CD14-positive monocyte (primary cell): ENCODE measurements at regions not wholly inside any gene's neighbourhood (a gene's known extent, or its start where the extent isn't known, plus 50 kb on each side); places are given as distances from the start of the nearest gene placed in this dataset.
"Not testable (repeated sequence)": the region's sequence is repeated elsewhere in the genome, so short reads cannot be mapped to it uniquely, and the experiment has no call there.

Source experiments
- DNase-seq, 3 donors: peaks; one replicate each; pipeline ENCODE4 v3.0.0-alpha.2; 2011 to 2022
- H2AFZ ChIP-seq: 2 replicates; pipeline ENCODE4 v1.6.0; 2012; ENCODE audit warnings: mild to moderate bottlenecking, low read depth, low read length, inconsistent platforms; ENCODE audit not compliant: insufficient read depth, poor library complexity, severe bottlenecking
- H3K27ac ChIP-seq, 2 donors: 1 replicate in 1 of 2; 2 replicates in 1 of 2; pipeline ENCODE4 v1.5.1; 2012 to 2013; ENCODE audit warnings: low read length in 2 of 2, control low read depth in 1 of 2, inconsistent platforms in 1 of 2, low read depth in 1 of 2, mild to moderate bottlenecking in 1 of 2
- H3K27me3 ChIP-seq, 2 donors: one replicate each; pipeline versions ENCODE4 v1.6.0 to v1.6.1; 2011 to 2013; ENCODE audit warnings: low read length in 2 of 2; ENCODE audit not compliant: control insufficient read depth in 2 of 2, insufficient read depth in 2 of 2
- H3K36me3 ChIP-seq, 2 donors: replicated peaks in 1 of 2; 1 replicate in 1 of 2; 2 replicates in 1 of 2; pipeline versions ENCODE4 v1.5.1 to v1.6.1; 2012 to 2013; ENCODE audit warnings: low read length in 2 of 2, control low read depth in 1 of 2, inconsistent platforms in 1 of 2, mild to moderate bottlenecking in 1 of 2; ENCODE audit not compliant: insufficient read depth in 2 of 2, control insufficient read depth in 1 of 2
- H3K4me1 ChIP-seq, 2 donors: 1 replicate in 1 of 2; 2 replicates in 1 of 2; pipeline versions ENCODE4 v1.5.1 to v1.6.1; 2012 to 2013; ENCODE audit warnings: low read length in 2 of 2, control low read depth in 1 of 2, inconsistent platforms in 1 of 2, mild to moderate bottlenecking in 1 of 2, moderate library complexity in 1 of 2; ENCODE audit not compliant: insufficient read depth in 2 of 2, control insufficient read depth in 1 of 2
- H3K4me2 ChIP-seq: replicated peaks from 2 replicates; pipeline ENCODE3; 2012; ENCODE audit warnings: low read length, moderate library complexity, mild to moderate bottlenecking; ENCODE audit not compliant: poor library complexity, severe bottlenecking; ENCODE audit errors: extremely low read depth
- H3K4me3 ChIP-seq, 3 experiments: fragments of 200-600 bp in 1 of 3; sonication (generic) in 1 of 3; replicated peaks in 1 of 3; 1 replicate in 2 of 3; 2 replicates in 1 of 3; pipeline ENCODE4 v1.5.1; 2011 to 2013; ENCODE audit warnings: low read length in 3 of 3, mild to moderate bottlenecking in 3 of 3, control low read depth in 2 of 3, low read depth in 2 of 3, inconsistent platforms in 1 of 3, moderate library complexity in 1 of 3
- H3K79me2 ChIP-seq: 2 replicates; pipeline ENCODE4 v1.6.0; 2012; ENCODE audit warnings: mild to moderate bottlenecking, control low read depth, inconsistent platforms, low read length, moderate library complexity; ENCODE audit not compliant: insufficient read depth
- H3K9ac ChIP-seq: 2 replicates; pipeline ENCODE4 v1.6.0; 2017; ENCODE audit warnings: low read length, mild to moderate bottlenecking; ENCODE audit not compliant: insufficient read depth, poor library complexity, severe bottlenecking
- H3K9me3 ChIP-seq, 2 donors: replicated peaks in 1 of 2; 1 replicate in 1 of 2; 2 replicates in 1 of 2; pipeline versions ENCODE4 v1.5.1 to v1.6.1; 2012 to 2013; ENCODE audit warnings: low read length in 2 of 2, control low read depth in 1 of 2; ENCODE audit not compliant: control insufficient read depth in 1 of 2, insufficient read depth in 1 of 2
- H4K20me1 ChIP-seq: 2 replicates; pipeline ENCODE4 v1.6.0; 2012; ENCODE audit warnings: mild to moderate bottlenecking, low read length, control low read depth, moderate library complexity; ENCODE audit not compliant: insufficient read depth
- H3K27ac Mint-ChIP-seq, 7 donors: one replicate each; pipeline ENCODE4 v1.8.0; 2020; ENCODE audit warnings: mild to moderate bottlenecking in 7 of 7, mixed read lengths in 7 of 7, moderate library complexity in 6 of 7, inconsistent platforms in 2 of 7
- H3K27me3 Mint-ChIP-seq, 3 donors: one replicate each; pipeline ENCODE4 v1.8.0; 2021 to 2022; ENCODE audit warnings: low read depth in 3 of 3, mild to moderate bottlenecking in 3 of 3, mixed read lengths in 3 of 3, moderate library complexity in 3 of 3, inconsistent platforms in 1 of 3
- H3K36me3 Mint-ChIP-seq, 2 donors: one replicate each; pipeline ENCODE4 v1.8.0; 2020; ENCODE audit warnings: mixed read lengths in 2 of 2, inconsistent platforms in 1 of 2, mild to moderate bottlenecking in 1 of 2
- H3K4me1 Mint-ChIP-seq: one replicate; pipeline ENCODE4 v1.8.0; 2020; ENCODE audit warnings: mild to moderate bottlenecking, mixed read lengths
- H3K4me3 Mint-ChIP-seq, 2 donors: one replicate each; pipeline ENCODE4 v1.8.0; 2020; ENCODE audit warnings: mild to moderate bottlenecking in 2 of 2, mixed read lengths in 2 of 2, moderate library complexity in 1 of 2
- H3K9me3 Mint-ChIP-seq, 7 donors: one replicate each; pipeline ENCODE4 v1.8.0; 2020 to 2022; ENCODE audit warnings: mixed read lengths in 7 of 7, mild to moderate bottlenecking in 6 of 7, moderate library complexity in 6 of 7, inconsistent platforms in 2 of 7
- CTCF ChIP-seq: fragments of 200-600 bp; IDR thresholded peaks from one replicate; pipeline ENCODE4 v1.8.0; 2022; ENCODE audit warnings: antibody characterized with exemption, mild to moderate bottlenecking
- WGBS: methylation state at CpG from one replicate; pipeline ENCODE4 v1.1.5; 2013; ENCODE audit warnings: missing lambda C conversion rate; ENCODE audit not compliant: insufficient coverage; 5-methylcytosine and 5-hydroxymethylcytosine counted together
- intact Hi-C, 2 donors: fragments of 100-400 bp; cut with micrococcal nuclease; formaldehyde crosslinking; loops; one replicate each; pipeline versions ENCODE4 v1.15.0 to v1.15.1; 2023

DNA sequence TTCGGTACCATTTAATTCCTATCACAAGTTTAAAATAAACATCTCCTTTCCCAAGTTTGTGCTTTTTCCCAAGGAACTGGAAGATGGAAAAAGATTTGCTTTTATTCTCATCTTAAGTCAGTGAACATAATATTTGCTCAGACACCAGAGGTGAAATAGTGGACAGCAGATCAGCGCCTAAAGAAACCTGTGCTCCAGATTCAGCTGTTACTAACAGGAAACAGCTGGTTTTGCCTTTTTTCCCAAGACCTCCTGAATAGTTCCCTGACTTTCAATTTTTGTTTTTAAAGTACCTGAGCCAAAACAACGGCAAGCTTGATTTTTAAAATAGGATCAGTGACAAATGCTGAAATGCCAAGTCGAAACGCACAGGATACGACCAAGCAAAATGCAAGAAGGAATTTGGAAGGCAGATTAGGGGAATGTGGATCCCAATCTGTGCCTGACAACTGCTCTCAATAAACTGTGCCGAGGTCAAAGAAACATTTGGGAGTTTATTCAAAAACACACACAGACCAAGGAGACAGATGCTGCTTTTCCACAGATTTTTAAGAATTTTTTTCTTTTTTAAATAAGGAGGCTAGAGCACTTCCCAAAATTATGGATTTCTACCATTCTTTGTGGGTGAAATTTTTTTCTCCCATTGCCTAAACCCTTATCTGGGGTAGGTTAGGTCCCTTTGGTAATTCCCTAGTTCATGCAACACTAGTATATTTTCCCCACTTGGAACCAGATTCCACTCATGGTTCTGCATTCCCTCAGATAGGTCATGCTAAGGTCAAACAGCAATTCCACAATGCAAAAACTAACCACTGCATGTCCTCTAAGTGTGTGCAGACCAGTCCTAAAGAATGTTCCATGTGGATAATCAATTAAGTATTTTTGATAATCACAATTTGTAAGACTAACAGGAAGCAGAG, 121.5 kb upstream of the PDE1A start:
- Histone ChIP-seq H3K27me3 (no peaks in the 10 kb centered on the region), H3K4me3 (no peak overlapping the region), H3K9ac (no peak overlapping the region), H3K79me2 (no peaks in the 10 kb centered on the region), H3K4me1 (peaks cover 2 to 5% of the 10 kb centered on the region in 2 donors), H3K4me2 (no peak overlapping the region), H4K20me1 (no peaks in the 10 kb centered on the region), H3K27ac (no peak overlapping the region), H3K36me3 (no peaks in the 10 kb centered on the region), H2AFZ (no peak overlapping the region), H3K9me3 (no peaks in the 10 kb centered on the region)
- Mint-ChIP-seq H3K9me3 (peaks cover 0 to 4% (median 0%) of the 10 kb centered on the region in 7 donors), H3K4me1 (peaks cover 13% of the 10 kb centered on the region), H3K36me3 (no peaks in the 10 kb centered on the region), H3K27ac (peak overlapping the region in 1 of 7 donors; percentile 50), H3K4me3 (no peak overlapping the region), H3K27me3 (peaks cover 0 to 4% (median 2%) of the 10 kb centered on the region in 3 donors)
- TF ChIP-seq CTCF = no peak
- DNase-seq = no peak
- 95% methylated on average over 4 of the region's 7 CpGs for WGBS
- intact Hi-C loops = no loop called here

DNA sequence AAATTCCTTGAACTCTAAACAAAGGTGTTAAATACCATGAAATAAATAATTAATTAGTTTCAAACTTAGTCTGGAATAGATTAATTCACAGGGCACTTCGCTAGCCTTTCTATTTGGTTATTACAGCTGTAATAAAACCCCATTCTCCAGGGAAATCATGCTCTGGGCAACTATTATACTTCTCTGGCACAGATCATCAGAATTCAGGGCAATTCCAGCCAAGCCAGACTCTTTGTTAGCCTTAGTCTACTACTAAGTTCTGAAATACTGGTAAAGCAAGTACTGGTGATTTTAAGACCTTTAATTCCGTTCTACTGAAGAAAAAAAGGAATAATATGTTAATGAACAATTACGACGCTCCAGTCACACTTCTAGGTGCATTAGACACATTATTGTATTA, 123.4 kb upstream of the PDE1A start:
- peaks cover 0 to 3% (median 2%) of the 10 kb centered on the region in 3 donors for H3K27me3 Mint-ChIP-seq
- intact Hi-C loops = no loop called here
- TF ChIP-seq CTCF = no peak
- H3K27ac Mint-ChIP-seq = no peak overlapping the region
- Histone ChIP-seq H4K20me1 (no peaks in the 10 kb centered on the region), H3K27me3 (no peaks in the 10 kb centered on the region), H3K4me1 (peaks cover 16 to 18% of the 10 kb centered on the region in 2 donors), H3K36me3 (no peaks in the 10 kb centered on the region), H3K9ac (no peak overlapping the region), H3K4me3 (no peak overlapping the region), H3K79me2 (no peaks in the 10 kb centered on the region), H3K27ac (no peak overlapping the region), H3K4me2 (no peak overlapping the region), H2AFZ (no peak overlapping the region), H3K9me3 (no peaks in the 10 kb centered on the region)
- H3K4me1 Mint-ChIP-seq = peaks cover 24% of the 10 kb centered on the region
- H3K4me3 Mint-ChIP-seq = no peak overlapping the region
- peaks cover 0 to 4% (median 0%) of the 10 kb centered on the region in 7 donors for H3K9me3 Mint-ChIP-seq
- H3K36me3 Mint-ChIP-seq = no peaks in the 10 kb centered on the region
- WGBS = no CpG with 5 or more reads among the region's 4 CpGs
- no peak for DNase-seq

DNA sequence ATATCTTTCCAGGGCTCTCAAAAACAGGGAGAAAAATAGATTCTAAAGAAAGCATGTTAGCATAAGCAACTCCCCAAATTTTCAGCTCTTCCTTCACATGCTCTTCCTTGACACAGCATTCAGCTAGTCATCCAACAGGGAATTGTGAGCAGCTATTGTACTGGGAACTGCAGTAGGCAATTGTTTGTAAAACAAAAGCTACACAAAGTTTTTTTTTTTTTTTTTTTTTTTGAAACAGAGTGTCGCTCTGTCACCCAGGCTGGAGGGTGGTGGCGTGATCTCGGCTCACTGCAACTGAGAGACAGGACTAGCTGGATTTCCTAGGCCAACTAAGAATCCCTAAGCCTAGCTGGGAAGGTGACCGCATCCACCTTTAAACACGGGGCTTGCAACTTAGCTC, 125.4 kb upstream of the PDE1A start:
- H3K79me2 ChIP-seq, H3K4me2 ChIP-seq, H3K27ac Mint-ChIP-seq, H3K9me3 ChIP-seq, H3K4me3 ChIP-seq, H3K27me3 Mint-ChIP-seq, H3K27ac ChIP-seq, H3K9me3 Mint-ChIP-seq, H4K20me1 ChIP-seq, intact Hi-C loops, H3K36me3 ChIP-seq, H3K27me3 ChIP-seq, H3K9ac ChIP-seq, H3K36me3 Mint-ChIP-seq, H2AFZ ChIP-seq, H3K4me3 Mint-ChIP-seq, DNase-seq: not testable (repeated sequence)
- no CpG with 5 or more reads among the region's 5 CpGs for WGBS
- peaks cover 16 to 18% of the 10 kb centered on the region in 2 donors for H3K4me1 ChIP-seq
- peaks cover 20% of the 10 kb centered on the region for H3K4me1 Mint-ChIP-seq
